ENCODE measurements at regions not wholly inside any gene's neighbourhood (a gene's known extent, or its start where the extent isn't known, plus 50 kb on each side); places are given as distances from the start of the nearest gene placed in this dataset.
"Not testable (repeated sequence)": the region's sequence is repeated elsewhere in the genome, so short reads cannot be mapped to it uniquely, and the experiment has no call there.

DNA sequence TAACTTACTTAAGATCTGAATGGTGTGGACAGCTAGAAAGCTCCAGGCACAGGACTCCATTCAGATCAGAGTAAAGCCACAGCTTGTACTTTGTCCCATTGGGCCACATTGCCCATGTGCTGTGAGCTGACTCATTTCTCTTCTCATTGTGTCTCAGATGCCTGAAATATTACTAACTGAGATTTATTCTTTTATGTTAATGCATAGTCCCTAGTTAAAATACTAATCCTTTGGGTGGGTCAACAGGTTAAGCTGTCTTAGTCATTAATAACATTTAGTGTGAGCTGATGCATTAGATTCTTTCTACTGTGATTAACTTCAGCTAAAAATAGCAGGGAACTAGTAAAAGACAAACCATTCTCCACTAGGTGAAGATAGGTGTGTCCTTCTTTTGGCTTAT lies 104.7 kb upstream of the ARMC3 start (continued):
- TF ChIP-seq, protein P1, sequence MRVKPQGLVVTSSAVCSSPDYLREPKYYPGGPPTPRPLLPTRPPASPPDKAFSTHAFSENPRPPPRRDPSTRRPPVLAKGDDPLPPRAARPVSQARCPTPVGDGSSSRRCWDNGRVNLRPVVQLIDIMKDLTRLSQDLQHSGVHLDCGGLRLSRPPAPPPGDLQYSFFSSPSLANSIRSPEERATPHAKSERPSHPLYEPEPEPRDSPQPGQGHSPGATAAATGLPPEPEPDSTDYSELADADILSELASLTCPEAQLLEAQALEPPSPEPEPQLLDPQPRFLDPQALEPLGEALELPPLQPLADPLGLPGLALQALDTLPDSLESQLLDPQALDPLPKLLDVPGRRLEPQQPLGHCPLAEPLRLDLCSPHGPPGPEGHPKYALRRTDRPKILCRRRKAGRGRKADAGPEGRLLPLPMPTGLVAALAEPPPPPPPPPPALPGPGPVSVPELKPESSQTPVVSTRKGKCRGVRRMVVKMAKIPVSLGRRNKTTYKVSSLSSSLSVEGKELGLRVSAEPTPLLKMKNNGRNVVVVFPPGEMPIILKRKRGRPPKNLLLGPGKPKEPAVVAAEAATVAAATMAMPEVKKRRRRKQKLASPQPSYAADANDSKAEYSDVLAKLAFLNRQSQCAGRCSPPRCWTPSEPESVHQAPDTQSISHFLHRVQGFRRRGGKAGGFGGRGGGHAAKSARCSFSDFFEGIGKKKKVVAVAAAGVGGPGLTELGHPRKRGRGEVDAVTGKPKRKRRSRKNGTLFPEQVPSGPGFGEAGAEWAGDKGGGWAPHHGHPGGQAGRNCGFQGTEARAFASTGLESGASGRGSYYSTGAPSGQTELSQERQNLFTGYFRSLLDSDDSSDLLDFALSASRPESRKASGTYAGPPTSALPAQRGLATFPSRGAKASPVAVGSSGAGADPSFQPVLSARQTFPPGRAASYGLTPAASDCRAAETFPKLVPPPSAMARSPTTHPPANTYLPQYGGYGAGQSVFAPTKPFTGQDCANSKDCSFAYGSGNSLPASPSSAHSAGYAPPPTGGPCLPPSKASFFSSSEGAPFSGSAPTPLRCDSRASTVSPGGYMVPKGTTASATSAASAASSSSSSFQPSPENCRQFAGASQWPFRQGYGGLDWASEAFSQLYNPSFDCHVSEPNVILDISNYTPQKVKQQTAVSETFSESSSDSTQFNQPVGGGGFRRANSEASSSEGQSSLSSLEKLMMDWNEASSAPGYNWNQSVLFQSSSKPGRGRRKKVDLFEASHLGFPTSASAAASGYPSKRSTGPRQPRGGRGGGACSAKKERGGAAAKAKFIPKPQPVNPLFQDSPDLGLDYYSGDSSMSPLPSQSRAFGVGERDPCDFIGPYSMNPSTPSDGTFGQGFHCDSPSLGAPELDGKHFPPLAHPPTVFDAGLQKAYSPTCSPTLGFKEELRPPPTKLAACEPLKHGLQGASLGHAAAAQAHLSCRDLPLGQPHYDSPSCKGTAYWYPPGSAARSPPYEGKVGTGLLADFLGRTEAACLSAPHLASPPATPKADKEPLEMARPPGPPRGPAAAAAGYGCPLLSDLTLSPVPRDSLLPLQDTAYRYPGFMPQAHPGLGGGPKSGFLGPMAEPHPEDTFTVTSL (CRISPR knock-in tag; IDR thresholded peaks at IDR 0.05; ENCODE audit: borderline replicate concordance) = no peak
- TF ChIP-seq HNF4G (IDR thresholded peaks at IDR 0.05; ENCODE audit: borderline replicate concordance, low read depth, low read length) (peak; percentile 54; the same call in 1 of the 2 replicates), HNF4G (CRISPR knock-in tag; IDR thresholded peaks at IDR 0.05; ENCODE audit: borderline replicate concordance, low read depth) (no peak), ZNF772 (CRISPR knock-in tag; IDR thresholded peaks at IDR 0.05) (no peak), CEBPG (CRISPR knock-in tag; IDR thresholded peaks at IDR 0.05) (0 out of 2 replicates have a peak, but pooled peaks have one; percentile 12)

DNA sequence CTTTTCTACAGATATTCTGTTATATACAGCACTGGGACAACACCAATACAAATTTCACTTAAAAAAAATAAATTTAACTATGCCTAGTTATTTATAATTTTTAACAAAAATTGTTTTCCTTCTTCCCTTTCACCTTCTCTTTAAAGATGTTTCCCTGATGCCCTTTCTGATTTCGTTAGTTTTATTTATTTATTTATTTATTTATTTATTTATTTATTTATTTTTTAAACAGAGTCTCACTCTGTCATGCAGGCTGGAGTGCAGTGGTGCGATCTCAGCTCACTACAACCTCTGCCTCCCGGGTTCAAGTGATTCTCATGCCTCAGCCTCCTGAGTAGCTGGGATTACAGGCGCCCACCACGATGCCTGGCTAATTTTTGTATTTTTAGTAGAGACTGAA lies 105.9 kb upstream of the ARMC3 start:
- CTCF ChIA-PET (ENCODE audit: low intra/inter-chr PET ratio, low total read pairs); H3K9me3 ChIP-seq (ENCODE audit: low read length); H3K4me2 ChIP-seq (ENCODE audit: low read depth, low read length); in situ Hi-C loops (cut with HindIII; ENCODE audit: extremely low pct_ligation_motif_present, low pct_unique_long_range_greater_than_20kb); H4K20me1 ChIP-seq (ENCODE audit: insufficient read depth, low read length); H2AFZ ChIP-seq (ENCODE audit: low read length); H3K4me3 ChIP-seq (replicated peaks in 1 of 3; ENCODE audit: insufficient read depth in 1 of 3, low read depth in 2 of 3, low read length in 3 of 3); H3K9ac ChIP-seq (ENCODE audit: insufficient read depth, low read depth, low read length); H3K36me3 ChIP-seq (replicated peaks in 1 of 2; ENCODE audit: control insufficient read depth in 1 of 2, insufficient read depth in 2 of 2, low read length in 2 of 2); intact Hi-C loops (cut with micrococcal nuclease; ENCODE audit: unreplicated experiment); H3K27ac ChIP-seq (ENCODE audit: extremely low read length, insufficient read depth, low read length); H3K79me2 ChIP-seq (ENCODE audit: insufficient read depth, low read length); ATAC-seq; DNase-seq (ENCODE audit: low spot score); BruUV-seq (replicated peaks); H3K27me3 ChIP-seq (ENCODE audit: control insufficient read depth in 1 of 2, insufficient read depth in 2 of 2, low read length in 2 of 2); FAIRE-seq; POLR2A ChIA-PET: not testable (repeated sequence)
- 76% methylated on average over 5 of the region's 5 CpGs for WGBS (ENCODE audit: low lambda C conversion rate)
- H3K4me1 ChIP-seq (ENCODE audit: insufficient read depth, low read length) = peaks cover 32% of the 10 kb centered on the region
